Neuronal stem cell (in vitro differentiated cells): ENCODE measurements at regions not wholly inside any gene's neighbourhood (a gene's known extent, or its start where the extent isn't known, plus 50 kb on each side); places are given as distances from the start of the nearest gene placed in this dataset.

Source experiments
- DNase-seq: peaks from one replicate; pipeline ENCODE4 v3.0.0-alpha.2; 2013; ENCODE audit warnings: low spot score
- H2AFZ ChIP-seq: one replicate; pipeline ENCODE4 v1.6.1; 2013; ENCODE audit warnings: mild to moderate bottlenecking, low read length, inconsistent platforms
- H2AK5ac ChIP-seq: 2 replicates; pipeline ENCODE4 v1.6.1; 2013; ENCODE audit warnings: low read depth, mild to moderate bottlenecking, inconsistent platforms, low read length, moderate library complexity, mixed read lengths
- H2BK120ac ChIP-seq: 2 replicates; pipeline ENCODE4 v1.6.1; 2013; ENCODE audit warnings: low read depth, mild to moderate bottlenecking, inconsistent platforms, low read length, moderate library complexity, mixed read lengths
- H2BK12ac ChIP-seq: one replicate; pipeline ENCODE4 v1.6.1; 2013; ENCODE audit warnings: low read length, inconsistent platforms
- H2BK15ac ChIP-seq: 2 replicates; pipeline ENCODE4 v1.6.1; 2013; ENCODE audit warnings: mild to moderate bottlenecking, low read length, inconsistent platforms, mixed read lengths
- H2BK5ac ChIP-seq: one replicate; pipeline ENCODE4 v1.6.1; 2013; ENCODE audit warnings: inconsistent platforms, mild to moderate bottlenecking, low read length, moderate library complexity
- H3K14ac ChIP-seq: one replicate; pipeline ENCODE4 v1.6.1; 2013; ENCODE audit warnings: low read length, inconsistent platforms
- H3K18ac ChIP-seq: 2 replicates; pipeline ENCODE4 v1.6.1; 2013; ENCODE audit warnings: low read length, inconsistent platforms
- H3K23ac ChIP-seq: 2 replicates; pipeline ENCODE4 v1.6.1; 2013; ENCODE audit warnings: low read depth, mild to moderate bottlenecking, mixed read lengths, low read length, inconsistent platforms; ENCODE audit not compliant: poor library complexity
- H3K27ac ChIP-seq: replicated peaks from 3 replicates; pipeline ENCODE4 v1.5.1; 2013; ENCODE audit warnings: low read length, inconsistent platforms
- H3K27me3 ChIP-seq, 3 experiments: 2 replicates each; pipeline ENCODE4 v1.6.1; 2013; ENCODE audit warnings: low read length in 3 of 3, mild to moderate bottlenecking in 2 of 3, inconsistent platforms in 1 of 3, low read depth in 1 of 3, mixed read lengths in 1 of 3, moderate library complexity in 1 of 3; ENCODE audit not compliant: control insufficient read depth in 3 of 3, insufficient read depth in 3 of 3
- H3K36me3 ChIP-seq, 2 donors: replicated peaks in 1 of 2; 2 replicates each; pipeline ENCODE4 v1.6.1; 2013; ENCODE audit warnings: low read length in 2 of 2; ENCODE audit not compliant: control insufficient read depth in 2 of 2, insufficient read depth in 2 of 2
- H3K4ac ChIP-seq: 2 replicates; pipeline ENCODE4 v1.6.1; 2013; ENCODE audit warnings: inconsistent platforms, mild to moderate bottlenecking, low read length, moderate library complexity
- H3K4me1 ChIP-seq, 2 donors: 1 replicate in 1 of 2; 2 replicates in 1 of 2; pipeline ENCODE4 v1.6.1; 2013; ENCODE audit warnings: low read length in 2 of 2, low read depth in 1 of 2; ENCODE audit not compliant: control insufficient read depth in 2 of 2, insufficient read depth in 1 of 2
- H3K4me2 ChIP-seq: one replicate; pipeline ENCODE4 v1.6.1; 2013; ENCODE audit warnings: mild to moderate bottlenecking, low read length, inconsistent platforms; ENCODE audit not compliant: insufficient read depth, poor library complexity, severe bottlenecking
- H3K4me3 ChIP-seq, 2 donors: 2 replicates each; pipeline ENCODE4 v1.5.1; 2013; ENCODE audit warnings: low read length in 2 of 2, mild to moderate bottlenecking in 2 of 2, inconsistent platforms in 1 of 2, moderate library complexity in 1 of 2
- H3K79me1 ChIP-seq: one replicate; pipeline ENCODE4 v1.6.1; 2013; ENCODE audit warnings: low read depth, mild to moderate bottlenecking, inconsistent platforms, low read length, moderate library complexity
- H3K9ac ChIP-seq: one replicate; pipeline ENCODE4 v1.6.1; 2013; ENCODE audit warnings: mild to moderate bottlenecking, low read depth, low read length, inconsistent platforms; ENCODE audit not compliant: poor library complexity
- H3K9me3 ChIP-seq, 2 donors: replicated peaks in 1 of 2; 2 replicates each; pipeline versions ENCODE3 to v1.6.1; 2013; ENCODE audit warnings: low read length in 2 of 2, mild to moderate bottlenecking in 2 of 2, inconsistent platforms in 1 of 2, low read depth in 1 of 2, mixed read lengths in 1 of 2, moderate library complexity in 1 of 2; ENCODE audit not compliant: control insufficient read depth in 2 of 2, insufficient read depth in 1 of 2
- H4K8ac ChIP-seq: one replicate; pipeline ENCODE4 v1.6.1; 2013; ENCODE audit warnings: low read depth, mild to moderate bottlenecking, inconsistent platforms, low read length, moderate library complexity
- H4K91ac ChIP-seq: one replicate; pipeline ENCODE4 v1.6.1; 2013; ENCODE audit warnings: low read length, low read depth, mild to moderate bottlenecking, inconsistent platforms; ENCODE audit not compliant: poor library complexity
- WGBS, 2 donors: extraction: QIAGEN DNeasy Blood & Tissue Kit; methylation state at CpG; one replicate each; pipeline ENCODE4 v1.1.7; 2013; ENCODE audit warnings: missing lambda C conversion rate in 2 of 2, mixed read lengths in 1 of 2; ENCODE audit not compliant: insufficient read length in 2 of 2, insufficient replicate concordance in 1 of 2; ENCODE audit errors: extremely low coverage in 2 of 2; 5-methylcytosine and 5-hydroxymethylcytosine counted together

GRCh38 chr13:21757763-21758162 lies 86.9 kb downstream of the FGF9 start:
- no peaks in the 10 kb centered on the region for H3K36me3 ChIP-seq
- H2BK5ac ChIP-seq, result no peak overlapping the region
- H2BK120ac ChIP-seq, result no peak overlapping the region
- H3K4me1 ChIP-seq, result peaks cover 0 to 4% of the 10 kb centered on the region in 2 donors
- no peak overlapping the region for H2AK5ac ChIP-seq
- peaks cover 0 to 6% (median 0%) of the 10 kb centered on the region in 3 experiments for H3K27me3 ChIP-seq
- H3K4me3 ChIP-seq, result no peak overlapping the region
- no peak overlapping the region for H3K18ac ChIP-seq
- H3K14ac ChIP-seq, result no peak overlapping the region
- no peak overlapping the region for H3K23ac ChIP-seq
- no peak for DNase-seq
- no peak overlapping the region for H2BK15ac ChIP-seq
- no peak overlapping the region for H3K27ac ChIP-seq
- no peak overlapping the region for H2BK12ac ChIP-seq
- H3K9ac ChIP-seq, result no peak overlapping the region
- H4K91ac ChIP-seq, result no peak overlapping the region
- no peaks in the 10 kb centered on the region for H3K79me1 ChIP-seq
- H2AFZ ChIP-seq, result no peak overlapping the region
- H3K4me2 ChIP-seq, result no peak overlapping the region
- H3K4ac ChIP-seq, result no peak overlapping the region
- no peak overlapping the region for H4K8ac ChIP-seq
- no peaks in the 10 kb centered on the region for H3K9me3 ChIP-seq
- WGBS, 2 donors, result no CpG with 5 or more reads among the region's 2 CpGs

DNA sequence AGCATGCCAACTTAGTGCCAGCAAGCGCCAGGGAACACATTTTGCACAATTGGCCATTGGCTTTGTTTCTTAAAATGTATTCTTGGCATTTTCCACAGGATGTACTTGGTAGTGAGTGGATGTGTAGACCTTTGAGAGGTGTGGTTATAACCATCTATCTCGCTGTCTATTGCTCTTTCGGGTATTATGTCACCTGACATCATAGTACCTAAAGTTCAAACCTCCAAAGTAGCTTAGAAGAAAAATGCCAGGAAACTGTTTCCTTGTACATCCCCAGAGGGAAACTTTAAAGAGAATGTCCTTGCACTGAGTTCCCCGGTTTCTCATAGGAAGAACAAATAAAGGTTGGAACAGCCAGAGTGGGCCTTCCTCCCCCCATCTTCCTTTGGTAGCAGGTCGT lies 87.6 kb downstream of the FGF9 start:
- Histone ChIP-seq H4K91ac (no peak overlapping the region), H2AK5ac (no peak overlapping the region), H3K27me3 (peaks cover 0 to 6% (median 0%) of the 10 kb centered on the region in 3 experiments), H4K8ac (no peak overlapping the region), H3K4me3 (no peak overlapping the region), H2BK12ac (no peak overlapping the region), H3K23ac (no peak overlapping the region), H3K36me3 (no peaks in the 10 kb centered on the region), H2BK120ac (no peak overlapping the region), H3K9me3 (no peaks in the 10 kb centered on the region), H3K27ac (no peak overlapping the region), H3K14ac (no peak overlapping the region), H2BK5ac (no peak overlapping the region), H3K79me1 (no peaks in the 10 kb centered on the region), H3K18ac (no peak overlapping the region), H3K4ac (no peak overlapping the region), H3K4me2 (no peak overlapping the region), H3K9ac (no peak overlapping the region), H3K4me1 (peaks cover 0 to 4% of the 10 kb centered on the region in 2 donors), H2AFZ (no peak overlapping the region), H2BK15ac (no peak overlapping the region)
- no CpG with 5 or more reads among the region's 5 CpGs for WGBS, 2 donors
- no peak for DNase-seq

DNA sequence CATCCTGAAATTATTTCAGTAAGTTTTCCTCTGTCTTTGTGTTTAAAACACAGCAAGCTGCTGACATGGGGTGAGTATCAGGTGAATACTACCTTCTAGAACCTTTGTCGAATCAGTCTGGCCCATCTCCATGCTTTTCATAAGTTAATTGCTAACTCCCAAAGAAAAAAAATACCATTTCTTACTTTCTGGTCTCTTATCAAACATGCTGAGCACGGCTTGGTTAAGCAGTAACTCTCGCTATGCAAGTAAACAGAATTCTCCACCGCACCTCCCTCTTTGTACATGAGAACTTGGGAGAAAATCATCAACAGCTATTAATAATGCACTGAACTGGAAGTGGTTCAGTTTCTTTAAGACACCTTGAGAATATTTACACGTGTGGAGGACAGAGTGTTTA lies 88.6 kb downstream of the FGF9 start:
- Histone ChIP-seq H3K4ac (no peak overlapping the region), H3K23ac (no peak overlapping the region), H2BK15ac (no peak overlapping the region), H4K91ac (no peak overlapping the region), H3K27me3 (no peaks in the 10 kb centered on the region), H3K18ac (no peak overlapping the region), H2BK120ac (no peak overlapping the region), H3K9me3 (no peaks in the 10 kb centered on the region), H3K79me1 (no peaks in the 10 kb centered on the region), H3K4me3 (no peak overlapping the region), H3K4me1 (peaks cover 0 to 4% of the 10 kb centered on the region in 2 donors), H2BK5ac (no peak overlapping the region), H2AK5ac (no peak overlapping the region), H2BK12ac (no peak overlapping the region), H3K4me2 (no peak overlapping the region), H3K9ac (no peak overlapping the region), H3K27ac (no peak overlapping the region), H3K36me3 (no peaks in the 10 kb centered on the region), H3K14ac (no peak overlapping the region), H2AFZ (no peak overlapping the region), H4K8ac (no peak overlapping the region)
- no CpG with 5 or more reads among the region's 5 CpGs for WGBS, 2 donors
- no peak for DNase-seq

DNA sequence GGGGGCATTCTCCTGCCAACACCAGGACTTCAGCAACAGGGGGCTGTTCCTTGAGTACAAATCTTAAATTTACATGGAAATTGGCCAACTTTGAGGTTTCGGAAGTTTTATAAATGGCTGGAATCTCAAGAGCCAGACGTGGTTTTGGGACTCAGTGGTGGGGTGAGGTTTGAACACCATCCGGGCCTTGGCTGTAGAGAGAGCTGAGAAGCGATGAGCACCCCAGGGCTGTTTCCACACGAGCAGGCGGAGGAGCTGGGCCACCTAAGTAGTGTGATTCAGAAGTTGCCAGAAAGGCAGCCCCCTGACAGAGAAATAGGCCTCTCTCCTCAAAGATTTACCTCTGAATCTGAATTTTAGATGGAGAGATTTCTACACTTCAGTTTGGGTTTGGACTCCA lies 89.0 kb downstream of the FGF9 start:
- H3K79me1 ChIP-seq, result no peaks in the 10 kb centered on the region
- no peak overlapping the region for H3K4me2 ChIP-seq
- H3K27ac ChIP-seq, result no peak overlapping the region
- no peak overlapping the region for H4K8ac ChIP-seq
- H3K4me3 ChIP-seq, result no peak overlapping the region
- no peaks in the 10 kb centered on the region for H3K36me3 ChIP-seq
- H3K23ac ChIP-seq, result no peak overlapping the region
- H2BK15ac ChIP-seq, result no peak overlapping the region
- H3K18ac ChIP-seq, result no peak overlapping the region
- no peak overlapping the region for H3K4ac ChIP-seq
- no peaks in the 10 kb centered on the region for H3K9me3 ChIP-seq
- no peak overlapping the region for H2BK120ac ChIP-seq
- no peak overlapping the region for H4K91ac ChIP-seq
- no peak overlapping the region for H3K14ac ChIP-seq
- no peaks in the 10 kb centered on the region for H3K27me3 ChIP-seq
- no peak overlapping the region for H2AK5ac ChIP-seq
- DNase-seq, result no peak
- no peak overlapping the region for H2BK5ac ChIP-seq
- no CpG with 5 or more reads among the region's 6 CpGs for WGBS, 2 donors
- no peak overlapping the region for H2BK12ac ChIP-seq
- peaks cover 0 to 4% of the 10 kb centered on the region in 2 donors for H3K4me1 ChIP-seq
- no peak overlapping the region for H3K9ac ChIP-seq
- H2AFZ ChIP-seq, result no peak overlapping the region
